ENCODE measurements at regions not wholly inside any gene's neighbourhood (a gene's known extent, or its start where the extent isn't known, plus 50 kb on each side); places are given as distances from the start of the nearest gene placed in this dataset.

- TF ChIP-seq NEUROD1 (IDR thresholded peaks at IDR 0.05; ENCODE audit: borderline replicate concordance, low read depth, low read length, partially characterized antibody) (no peak), GTF2F1 (IDR thresholded peaks at IDR 0.05; ENCODE audit: low read depth, low read length) (no peak), ZBTB1 (CRISPR knock-in tag; IDR thresholded peaks at IDR 0.05; ENCODE audit: borderline replicate concordance, low read depth) (no peak), CBX3 (IDR thresholded peaks at IDR 0.05; ENCODE audit: borderline replicate concordance in 1 of 2, low read length in 2 of 2) (0 out of 3 replicates have a peak, but pooled peaks of 1 of the 2 experiments have one; percentile 41), SMC3 (conservative IDR thresholded peaks at IDR 0.05; ENCODE audit: insufficient read depth, low read depth, low read length) (peak; percentile 56; the same call in 1 of the 2 replicates), DACH1 (IDR thresholded peaks at IDR 0.05; ENCODE audit: partially characterized antibody) (peak; percentile 96), DNMT1 (IDR thresholded peaks at IDR 0.05) (no peak), FOXK2 (conservative IDR thresholded peaks at IDR 0.05 in 1 of 2, IDR thresholded peaks at IDR 0.05 in 1 of 2; ENCODE audit: low read depth in 2 of 2) (0 out of 4 replicates have a peak, but pooled peaks of 1 of the 2 experiments have one; percentile 44), CHAMP1 (IDR thresholded peaks at IDR 0.05) (no peak), CBFA2T3 (IDR thresholded peaks at IDR 0.05) (peak; percentile 33), ELF1 (tag; IDR thresholded peaks at IDR 0.05) (peak; percentile 85), REST (IDR thresholded peaks at IDR 0.05; ENCODE audit: borderline replicate concordance) (peak; percentile 52; the same call in 1 of the 2 replicates), REST (CRISPR knock-in tag; IDR thresholded peaks at IDR 0.05; ENCODE audit: low read depth) (no peak), U2AF1 (optimal IDR thresholded peaks at IDR 0.05; ENCODE audit: low read depth, low read length) (no peak), TARDBP (IDR thresholded peaks at IDR 0.05) (peak; percentile 79; the same call in 1 of the 2 replicates), GABPB1 (CRISPR knock-in tag; IDR thresholded peaks at IDR 0.05) (peak; percentile 23; the same call in 1 of the 2 replicates), MCM3 (IDR thresholded peaks at IDR 0.05) (no peak), MED1 (CRISPR knock-in tag; IDR thresholded peaks at IDR 0.05; ENCODE audit: borderline replicate concordance) (no peak), MEIS2 (IDR thresholded peaks at IDR 0.05; ENCODE audit: partially characterized antibody) (peak; percentile 34)
These were observed 126.7 kb downstream of the UNC5CL start (continued) for GRCh38 chr6:40912158-40912946.
